Stomach (tissue), 4 donors: ENCODE measurements at regions not wholly inside any gene's neighbourhood (a gene's known extent, or its start where the extent isn't known, plus 50 kb on each side); places are given as distances from the start of the nearest gene placed in this dataset.

Experiments
- CTCF ChIP-seq, 7 experiments: fragments of 450-650 bp in 4 of 7; fragments of 200-600 bp in 3 of 7; sonication (generic) in 3 of 7; IDR thresholded peaks; one replicate each; pipeline ENCODE4 v1.5.1; 2016 to 2019; ENCODE audit warnings: antibody characterized with exemption in 7 of 7, control low read depth in 2 of 7, mild to moderate bottlenecking in 1 of 7
- POLR2AphosphoS5 ChIP-seq, 3 donors: sonication (generic); formaldehyde crosslinking; IDR thresholded peaks; one replicate each; pipeline ENCODE4 v1.6.1; 2016; ENCODE audit warnings: antibody characterized with exemption in 3 of 3

- TF ChIP-seq CTCF (IDR thresholded peaks at IDR 0.05) (no peak), POLR2AphosphoS5 (IDR thresholded peaks at IDR 0.05) (no peak)
Observed at GRCh38 chr6:44554194-44554593, 166.7 kb downstream of the CDC5L start.
